Osteocyte (in vitro differentiated cells): ENCODE measurements at regions not wholly inside any gene's neighbourhood (a gene's known extent, or its start where the extent isn't known, plus 50 kb on each side); places are given as distances from the start of the nearest gene placed in this dataset.

Experiments
- DNase-seq: peaks from one replicate; pipeline ENCODE4 v3.0.0; 2021; ENCODE audit warnings: mixed read lengths; ENCODE audit not compliant: unreplicated experiment; ENCODE audit errors: extremely low spot score
- H3K27ac Mint-ChIP-seq: one replicate; pipeline ENCODE4 v1.8.0; 2021; ENCODE audit warnings: mild to moderate bottlenecking, mixed read lengths; ENCODE audit not compliant: unreplicated experiment
- H3K27me3 Mint-ChIP-seq: one replicate; pipeline ENCODE4 v1.8.0; 2021; ENCODE audit warnings: mixed read lengths; ENCODE audit not compliant: unreplicated experiment
- H3K36me3 Mint-ChIP-seq: one replicate; pipeline ENCODE4 v1.8.0; 2021; ENCODE audit warnings: mixed read lengths; ENCODE audit not compliant: unreplicated experiment
- H3K4me1 Mint-ChIP-seq: one replicate; pipeline ENCODE4 v1.8.0; 2021; ENCODE audit warnings: mixed read lengths; ENCODE audit not compliant: unreplicated experiment
- H3K4me3 Mint-ChIP-seq: one replicate; pipeline ENCODE4 v1.8.0; 2021; ENCODE audit warnings: mild to moderate bottlenecking, moderate library complexity, mixed read lengths; ENCODE audit not compliant: unreplicated experiment
- H3K9me3 Mint-ChIP-seq: one replicate; pipeline ENCODE4 v1.8.0; 2021; ENCODE audit warnings: mixed read lengths; ENCODE audit not compliant: unreplicated experiment
- CTCF ChIP-seq: fragments of 200-600 bp; sonication (generic); IDR thresholded peaks from 2 replicates; pipeline ENCODE4 v1.5.0; 2021; ENCODE audit warnings: antibody characterized with exemption, mild to moderate bottlenecking, moderate library complexity

- no peak overlapping the region for H3K4me3 Mint-ChIP-seq
- TF ChIP-seq CTCF = no peak
- no peaks in the 10 kb centered on the region for H3K9me3 Mint-ChIP-seq
- peak overlapping the region; percentile 65 for H3K27ac Mint-ChIP-seq
- no peaks in the 10 kb centered on the region for H3K36me3 Mint-ChIP-seq
- no peak for DNase-seq
- peaks cover 69% of the 10 kb centered on the region for H3K4me1 Mint-ChIP-seq
- no peaks in the 10 kb centered on the region for H3K27me3 Mint-ChIP-seq
Observed at GRCh38 chr10:84825330-84825729, 496.9 kb downstream of the CCSER2 start.

- no peaks in the 10 kb centered on the region for H3K27me3 Mint-ChIP-seq
- peak overlapping the region; percentile 7 for H3K4me3 Mint-ChIP-seq
- no peaks in the 10 kb centered on the region for H3K36me3 Mint-ChIP-seq
- peaks cover 67% of the 10 kb centered on the region for H3K4me1 Mint-ChIP-seq
- H3K27ac Mint-ChIP-seq = no peak overlapping the region
- no peak for TF ChIP-seq CTCF
- no peaks in the 10 kb centered on the region for H3K9me3 Mint-ChIP-seq
- DNase-seq = no peak
Observed at GRCh38 chr10:84826704-84827103, 498.3 kb downstream of the CCSER2 start.

- no peak for TF ChIP-seq CTCF
- H3K36me3 Mint-ChIP-seq = no peaks in the 10 kb centered on the region
- no peaks in the 10 kb centered on the region for H3K27me3 Mint-ChIP-seq
- H3K4me3 Mint-ChIP-seq = no peak overlapping the region
- peaks cover 55% of the 10 kb centered on the region for H3K4me1 Mint-ChIP-seq
- H3K27ac Mint-ChIP-seq = peak overlapping the region; percentile 59
- DNase-seq = no peak
- H3K9me3 Mint-ChIP-seq = no peaks in the 10 kb centered on the region
Observed at GRCh38 chr10:84829131-84829530, 500.7 kb downstream of the CCSER2 start.

GRCh38 chr10:84837041-84837812 is 508.8 kb downstream of the CCSER2 start:
- H3K4me1 Mint-ChIP-seq = no peaks in the 10 kb centered on the region
- no peak for DNase-seq

GRCh38 chr10:84837877-84838276 is 509.5 kb downstream of the CCSER2 start:
- H3K9me3 Mint-ChIP-seq = no peaks in the 10 kb centered on the region
- H3K27ac Mint-ChIP-seq = no peak overlapping the region
- no peaks in the 10 kb centered on the region for H3K4me1 Mint-ChIP-seq
- no peaks in the 10 kb centered on the region for H3K36me3 Mint-ChIP-seq
- H3K27me3 Mint-ChIP-seq = peaks cover 18% of the 10 kb centered on the region
- DNase-seq = no peak
- no peak for TF ChIP-seq CTCF
- H3K4me3 Mint-ChIP-seq = no peak overlapping the region

More at GRCh38 chr10:84837041-84837812, 508.8 kb downstream of the CCSER2 start:
- TF ChIP-seq CTCF = no peak
- no peaks in the 10 kb centered on the region for H3K9me3 Mint-ChIP-seq
- H3K36me3 Mint-ChIP-seq = no peaks in the 10 kb centered on the region
- H3K27me3 Mint-ChIP-seq = peaks cover 16% of the 10 kb centered on the region
- H3K27ac Mint-ChIP-seq = no peak overlapping the region
- H3K4me3 Mint-ChIP-seq = no peak overlapping the region
